ENCODE measurements at regions not wholly inside any gene's neighbourhood (a gene's known extent, or its start where the extent isn't known, plus 50 kb on each side); places are given as distances from the start of the nearest gene placed in this dataset.

GRCh38 chr10:22856444-22857074, 71.3 kb upstream of the ARMC3 start:
- Histone ChIP-seq H3K18ac (ENCODE audit: insufficient read length, low read depth, low read length) (no peak overlapping the region), H3T11ph (ENCODE audit: low read length) (no peak overlapping the region), H3K27ac (ENCODE audit: insufficient read length, low read depth, low read length) (no peak overlapping the region), H4K20me1 (ENCODE audit: control insufficient read depth, insufficient read depth, insufficient read length) (no peaks in the 10 kb centered on the region), H3K79me2 (ENCODE audit: insufficient read depth, low read length) (no peaks in the 10 kb centered on the region), H2AFZ (ENCODE audit: low read length) (no peak overlapping the region), H3K23ac (ENCODE audit: insufficient read length, low read depth, low read length) (no peak overlapping the region), H3K23me2 (ENCODE audit: insufficient read length, low read depth, low read length, poor library complexity, severe bottlenecking) (no peaks in the 10 kb centered on the region), H2BK20ac (ENCODE audit: low read depth, low read length, poor library complexity, severe bottlenecking) (no peak overlapping the region), H4K91ac (ENCODE audit: insufficient read length, low read depth, low read length) (no peak overlapping the region), H3K27me3 (ENCODE audit: insufficient read depth, low read length) (no peaks in the 10 kb centered on the region), H3K56ac (ENCODE audit: insufficient read length, low read depth, low read length) (no peak overlapping the region), H4K8ac (replicated peaks; ENCODE audit: insufficient read length, low read depth, low read length) (no peak overlapping the region), H2BK15ac (ENCODE audit: low read depth, low read length) (no peak overlapping the region), H3K4ac (ENCODE audit: low read depth, low read length) (no peak overlapping the region), H3K9ac (ENCODE audit: extremely low read depth, insufficient read length, low read length) (no peak overlapping the region), H2AK5ac (ENCODE audit: insufficient read length, low read length) (no peak overlapping the region), H3K9me3 (ENCODE audit: control insufficient read depth, low read depth, low read length) (no peaks in the 10 kb centered on the region), H3K4me2 (ENCODE audit: insufficient read depth, insufficient read length, low read length) (no peak overlapping the region), H2BK12ac (ENCODE audit: insufficient read length, low read depth, low read length) (no peak overlapping the region), H3K79me1 (ENCODE audit: insufficient read depth, low read depth, low read length, poor library complexity, severe bottlenecking) (no peaks in the 10 kb centered on the region), H2BK120ac (ENCODE audit: low read depth, low read length, poor library complexity, severe bottlenecking) (no peak overlapping the region), H3K14ac (ENCODE audit: insufficient read depth, low read length) (no peak overlapping the region), H4K5ac (ENCODE audit: insufficient read length, low read depth, low read length) (no peak overlapping the region), H3K4me1 (ENCODE audit: insufficient read depth, low read length) (no peaks in the 10 kb centered on the region), H2BK5ac (ENCODE audit: insufficient read length, low read length) (no peak overlapping the region)
- Mint-ChIP-seq H3K36me3 (ENCODE audit: insufficient read depth in 1 of 3, low read depth in 3 of 3) (no peaks in the 10 kb centered on the region), H3K9me3 (no peaks in the 10 kb centered on the region), H3K27me3 (ENCODE audit: low read depth) (no peaks in the 10 kb centered on the region), H3K4me1 (no peaks in the 10 kb centered on the region), H3K27ac (no peak overlapping the region), H3K4me3 (no peak overlapping the region)
- TF ChIP-seq CTCF (conservative IDR thresholded peaks at IDR 0.05) = no peak
- DNase-seq = no peak
- WGBS (ENCODE audit: extremely low coverage, insufficient read length, low lambda C conversion rate) = no CpG with 5 or more reads among the region's 2 CpGs

Data from H9 (cell line).